Fibroblast of gingiva (primary cell): ENCODE measurements at regions not wholly inside any gene's neighbourhood (a gene's known extent, or its start where the extent isn't known, plus 50 kb on each side); places are given as distances from the start of the nearest gene placed in this dataset.
"Not testable (repeated sequence)": the region's sequence is repeated elsewhere in the genome, so short reads cannot be mapped to it uniquely, and the experiment has no call there.

ENCODE experiments used
- DNase-seq: peaks from one replicate; pipeline ENCODE4 v3.0.0-alpha.2; 2011; ENCODE audit warnings: low read depth

GRCh38 chrX:56130031-56130430 lies 102.1 kb upstream of the KLF8 start:
- no peak for DNase-seq

GRCh38 chrX:56130436-56130835 lies 101.7 kb upstream of the KLF8 start:
- DNase-seq: no peak

- not testable (repeated sequence) for DNase-seq
Measured at GRCh38 chrX:56164135-56164534, 68.0 kb upstream of the KLF8 start.
